Suppressor macrophage treated with lipopolysaccharide for 1 hour (primary cell): ENCODE measurements at regions not wholly inside any gene's neighbourhood (a gene's known extent, or its start where the extent isn't known, plus 50 kb on each side); places are given as distances from the start of the nearest gene placed in this dataset.
"Not testable (repeated sequence)": the region's sequence is repeated elsewhere in the genome, so short reads cannot be mapped to it uniquely, and the experiment has no call there.

Source experiments
- DNase-seq, 3 donors: peaks; one replicate each; pipeline ENCODE4 v3.0.0-alpha.2; 2020 to 2022

DNA sequence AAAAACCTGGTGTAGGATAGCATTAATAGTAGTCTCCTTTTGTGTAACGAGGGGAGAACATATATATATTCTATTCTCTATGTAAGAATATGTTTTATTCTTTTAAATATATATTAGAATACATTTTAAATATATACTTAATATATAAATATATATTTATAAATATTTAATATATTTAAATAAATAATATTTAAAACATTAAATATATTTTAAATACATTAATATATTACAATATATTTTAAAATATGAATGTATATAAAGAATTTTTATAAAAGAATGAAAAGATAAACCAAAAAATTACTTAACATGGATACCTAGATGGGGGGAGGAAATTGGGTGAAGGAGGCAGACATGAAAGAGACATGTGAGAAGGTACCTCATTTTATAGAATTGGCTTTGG lies 53.0 kb upstream of the ZNF831 start:
- no peak for DNase-seq

- DNase-seq = no peak
Observed at GRCh38 chr20:59105581-59105980, 58.0 kb upstream of the ZNF831 start.

- DNase-seq = peak; percentile 50 to 63 (median 54)
Observed at GRCh38 chr20:59104831-59105230, 58.8 kb upstream of the ZNF831 start.

- DNase-seq = peak; percentile 12 to 39 (median 32)
Observed at GRCh38 chr20:59103573-59103972, 60.0 kb upstream of the ZNF831 start.

DNA sequence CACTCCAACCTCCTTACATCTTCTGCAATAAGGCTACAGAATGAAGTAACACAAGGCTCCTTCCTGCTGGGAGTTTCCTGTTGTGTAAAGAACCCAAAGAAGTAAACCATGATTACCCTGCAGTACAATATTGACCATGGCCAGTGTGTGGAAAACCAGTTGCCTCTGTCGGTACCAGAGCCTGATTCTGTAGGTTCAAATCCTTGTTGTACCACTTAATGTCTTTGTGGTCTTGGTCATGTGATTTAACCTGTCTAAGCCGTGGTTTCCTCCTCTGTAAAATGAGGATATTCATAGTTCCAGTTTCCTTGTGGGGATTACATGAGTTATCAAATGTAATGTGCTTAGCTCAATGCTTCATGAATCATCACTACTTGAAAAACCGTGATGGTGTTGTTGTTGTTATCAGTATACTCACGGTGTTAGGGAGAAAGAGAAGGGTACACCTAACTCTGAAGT lies 60.3 kb upstream of the PRELID3B start:
- DNase-seq = peak; percentile 67 to 85 (median 83)

DNA sequence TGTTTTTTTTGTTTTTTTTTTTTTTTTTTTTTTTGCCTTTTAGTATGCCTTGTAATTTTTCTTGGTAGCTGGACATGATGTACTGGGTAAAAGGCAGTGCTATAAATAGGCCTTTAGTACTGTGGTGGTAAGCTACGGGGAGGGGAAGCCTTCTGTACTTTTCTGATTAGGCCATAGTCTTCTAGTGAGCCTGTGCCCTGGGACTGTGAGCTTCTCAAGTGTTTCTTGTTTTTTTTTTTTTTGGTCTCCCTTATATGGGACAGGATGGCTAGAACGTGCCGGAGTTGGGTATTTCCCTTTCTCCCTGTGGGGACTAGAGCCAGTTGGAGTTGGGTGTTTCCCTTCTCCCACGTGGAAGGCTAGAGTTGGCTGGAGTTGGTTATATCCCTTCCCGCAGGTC lies 59.4 kb upstream of the PRELID3B start:
- peak; percentile 81 to 89 (median 82) for DNase-seq

DNA sequence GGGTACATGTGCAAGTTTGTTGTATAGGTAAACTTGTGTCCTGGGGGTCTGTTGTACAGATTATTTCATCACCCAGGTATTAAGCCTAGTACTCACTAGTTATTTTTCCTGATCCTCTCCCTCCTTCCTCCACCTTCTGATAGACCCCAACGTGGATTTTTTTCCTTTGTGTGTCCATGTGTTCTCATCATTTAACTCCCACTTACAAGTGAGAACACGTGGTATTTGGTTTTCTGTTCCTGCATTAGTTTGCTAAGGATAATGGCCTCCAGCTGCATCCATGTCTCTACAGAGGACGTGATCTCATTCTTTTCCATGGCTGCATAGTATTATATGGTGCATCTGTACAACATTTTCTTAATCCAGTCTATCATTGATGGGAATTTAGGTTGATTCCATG lies 57.3 kb upstream of the PRELID3B start:
- not testable (repeated sequence) for DNase-seq

DNA sequence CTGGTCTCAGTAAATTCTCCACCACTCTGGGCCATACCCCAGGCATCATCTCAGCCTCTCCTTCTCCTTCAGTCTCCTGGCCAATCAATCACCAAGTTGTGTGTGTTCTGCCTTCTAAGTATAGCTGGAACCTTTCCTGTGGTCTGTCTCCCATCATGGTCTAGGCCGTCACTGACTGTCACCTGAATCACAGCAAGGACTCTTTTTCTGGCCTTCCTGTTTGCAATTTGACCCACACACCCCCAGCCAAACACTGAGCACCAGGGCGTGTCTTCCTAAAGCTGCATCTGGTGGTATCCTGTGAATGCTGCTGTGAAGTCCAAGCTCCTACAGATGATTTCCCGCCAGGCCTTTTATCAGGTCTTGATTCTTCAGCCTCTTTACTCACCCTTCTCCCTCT lies 52.6 kb upstream of the PRELID3B start:
- DNase-seq = no peak

GRCh38 chr20:59094576-59094975 lies 52.0 kb upstream of the PRELID3B start:
- no peak for DNase-seq
